Breast epithelium (tissue), 4 donors: ENCODE measurements at regions not wholly inside any gene's neighbourhood (a gene's known extent, or its start where the extent isn't known, plus 50 kb on each side); places are given as distances from the start of the nearest gene placed in this dataset.
"Not testable (repeated sequence)": the region's sequence is repeated elsewhere in the genome, so short reads cannot be mapped to it uniquely, and the experiment has no call there.

Source experiments
- DNase-seq, 2 donors: peaks; one replicate each; pipeline ENCODE4 v3.0.0-alpha.2; 2019; ENCODE audit warnings: low spot score in 2 of 2
- H3K27ac ChIP-seq, 2 donors: fragments of 200-600 bp; sonication (generic) in 1 of 2; one replicate each; pipeline ENCODE4 v1.5.1; 2016 to 2019; ENCODE audit warnings: mild to moderate bottlenecking in 1 of 2
- H3K27me3 ChIP-seq, 2 donors: fragments of 200-600 bp; sonication (generic) in 1 of 2; one replicate each; pipeline versions ENCODE4 v1.5.1 to v1.6.0; 2017 to 2019; ENCODE audit warnings: control low read depth in 1 of 2, mild to moderate bottlenecking in 1 of 2
- H3K36me3 ChIP-seq: fragments of 200-600 bp; one replicate; pipeline ENCODE4 v1.5.1; 2019
- H3K4me1 ChIP-seq, 2 donors: fragments of 200-600 bp; sonication (generic); one replicate each; pipeline ENCODE4 v1.5.1; 2016 to 2019; ENCODE audit warnings: control low read depth in 1 of 2
- H3K4me3 ChIP-seq, 3 donors: fragments of 200-600 bp; sonication (generic); 1 replicate in 2 of 3; 2 replicates in 1 of 3; pipeline ENCODE4 v1.5.1; 2016 to 2019; ENCODE audit warnings: mild to moderate bottlenecking in 3 of 3, moderate library complexity in 2 of 3
- H3K9me3 ChIP-seq, 2 donors: fragments of 200-600 bp; sonication (generic) in 1 of 2; one replicate each; pipeline ENCODE4 v1.5.1; 2016 to 2019; ENCODE audit warnings: control low read depth in 1 of 2
- POLR2A ChIP-seq: fragments of 450-650 bp; IDR thresholded peaks from one replicate; pipeline ENCODE4 v1.6.1; 2016; ENCODE audit warnings: antibody characterized with exemption, mild to moderate bottlenecking, moderate library complexity
- POLR2AphosphoS5 ChIP-seq, 3 donors: sonication (generic); formaldehyde crosslinking; IDR thresholded peaks; one replicate each; pipeline ENCODE4 v1.6.1; 2017; ENCODE audit warnings: antibody characterized with exemption in 3 of 3
- intact Hi-C: fragments of 100-400 bp; cut with DNase I; formaldehyde crosslinking; loops from one replicate; pipeline ENCODE4 v1.15.1; 2023; ENCODE audit warnings: low total_unique reads
- TF ChIP-seq, protein P1 (sequence below), 3 donors: fragments of 450-650 bp; IDR thresholded peaks; one replicate each; pipeline ENCODE4 v1.5.1; 2016 to 2017; ENCODE audit warnings: antibody characterized with exemption in 3 of 3, mild to moderate bottlenecking in 3 of 3, moderate library complexity in 3 of 3

DNA sequence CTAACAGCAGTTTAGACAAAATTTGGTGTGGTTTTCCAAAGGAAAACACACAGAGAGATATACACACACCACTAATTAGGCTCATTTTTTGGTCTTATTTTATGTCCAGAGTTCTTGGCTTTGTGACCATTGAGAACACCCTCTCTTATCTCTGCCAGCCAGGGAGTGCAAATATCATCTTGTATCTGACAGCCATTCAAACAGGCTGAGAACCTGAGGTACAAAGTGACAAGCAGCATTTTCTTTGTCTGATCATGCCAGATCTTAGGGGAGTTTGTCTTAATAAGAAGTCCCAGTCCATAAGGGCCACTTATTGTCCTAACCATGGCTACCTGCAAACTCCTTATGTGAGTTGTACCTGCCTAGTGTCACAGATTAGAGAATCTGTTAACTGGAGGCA, 1165.2 kb downstream of the BRINP3 start:
- intact Hi-C loops = no loop called here
- no peaks in the 10 kb centered on the region for H3K4me1 ChIP-seq
- H3K27me3 ChIP-seq = no peaks in the 10 kb centered on the region
- no peak overlapping the region for H3K27ac ChIP-seq
- H3K9me3 ChIP-seq = no peaks in the 10 kb centered on the region
- TF ChIP-seq, protein P1, sequence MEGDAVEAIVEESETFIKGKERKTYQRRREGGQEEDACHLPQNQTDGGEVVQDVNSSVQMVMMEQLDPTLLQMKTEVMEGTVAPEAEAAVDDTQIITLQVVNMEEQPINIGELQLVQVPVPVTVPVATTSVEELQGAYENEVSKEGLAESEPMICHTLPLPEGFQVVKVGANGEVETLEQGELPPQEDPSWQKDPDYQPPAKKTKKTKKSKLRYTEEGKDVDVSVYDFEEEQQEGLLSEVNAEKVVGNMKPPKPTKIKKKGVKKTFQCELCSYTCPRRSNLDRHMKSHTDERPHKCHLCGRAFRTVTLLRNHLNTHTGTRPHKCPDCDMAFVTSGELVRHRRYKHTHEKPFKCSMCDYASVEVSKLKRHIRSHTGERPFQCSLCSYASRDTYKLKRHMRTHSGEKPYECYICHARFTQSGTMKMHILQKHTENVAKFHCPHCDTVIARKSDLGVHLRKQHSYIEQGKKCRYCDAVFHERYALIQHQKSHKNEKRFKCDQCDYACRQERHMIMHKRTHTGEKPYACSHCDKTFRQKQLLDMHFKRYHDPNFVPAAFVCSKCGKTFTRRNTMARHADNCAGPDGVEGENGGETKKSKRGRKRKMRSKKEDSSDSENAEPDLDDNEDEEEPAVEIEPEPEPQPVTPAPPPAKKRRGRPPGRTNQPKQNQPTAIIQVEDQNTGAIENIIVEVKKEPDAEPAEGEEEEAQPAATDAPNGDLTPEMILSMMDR (IDR thresholded peaks at IDR 0.05) = no peak
- TF ChIP-seq POLR2AphosphoS5 (IDR thresholded peaks at IDR 0.05) (no peak), POLR2A (no peak)
- DNase-seq = no peak
- H3K36me3 ChIP-seq = no peaks in the 10 kb centered on the region
- H3K4me3 ChIP-seq = no peak overlapping the region

DNA sequence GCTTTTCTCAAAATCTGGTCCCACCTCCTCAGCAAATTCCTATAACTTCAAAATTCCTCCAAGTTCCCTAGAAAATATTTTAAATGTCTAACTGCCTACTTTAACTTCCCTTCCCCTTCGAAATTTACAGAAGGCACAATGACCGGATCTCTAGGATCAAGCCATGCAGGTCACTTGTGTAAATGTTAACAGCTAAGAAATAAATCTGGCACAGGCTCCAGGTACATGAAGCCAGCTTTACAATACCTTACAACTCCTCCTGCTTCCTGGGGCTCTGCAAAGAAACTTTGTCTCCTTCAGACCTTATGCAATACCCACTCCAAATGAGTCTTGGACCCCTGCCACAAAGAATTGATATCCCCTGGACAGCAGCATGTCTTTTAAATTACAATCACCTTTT, 1164.2 kb downstream of the BRINP3 start:
- H3K27ac ChIP-seq = no peak overlapping the region
- H3K4me3 ChIP-seq = no peak overlapping the region
- H3K27me3 ChIP-seq = no peaks in the 10 kb centered on the region
- H3K36me3 ChIP-seq = no peaks in the 10 kb centered on the region
- peaks cover 0 to 4% of the 10 kb centered on the region in 2 donors for H3K9me3 ChIP-seq
- DNase-seq = no peak
- intact Hi-C loops = no loop called here
- H3K4me1 ChIP-seq = no peaks in the 10 kb centered on the region
- TF ChIP-seq, protein P1 (IDR thresholded peaks at IDR 0.05) = no peak
- no peak for TF ChIP-seq POLR2AphosphoS5 (IDR thresholded peaks at IDR 0.05)
- no peak for TF ChIP-seq POLR2A

DNA sequence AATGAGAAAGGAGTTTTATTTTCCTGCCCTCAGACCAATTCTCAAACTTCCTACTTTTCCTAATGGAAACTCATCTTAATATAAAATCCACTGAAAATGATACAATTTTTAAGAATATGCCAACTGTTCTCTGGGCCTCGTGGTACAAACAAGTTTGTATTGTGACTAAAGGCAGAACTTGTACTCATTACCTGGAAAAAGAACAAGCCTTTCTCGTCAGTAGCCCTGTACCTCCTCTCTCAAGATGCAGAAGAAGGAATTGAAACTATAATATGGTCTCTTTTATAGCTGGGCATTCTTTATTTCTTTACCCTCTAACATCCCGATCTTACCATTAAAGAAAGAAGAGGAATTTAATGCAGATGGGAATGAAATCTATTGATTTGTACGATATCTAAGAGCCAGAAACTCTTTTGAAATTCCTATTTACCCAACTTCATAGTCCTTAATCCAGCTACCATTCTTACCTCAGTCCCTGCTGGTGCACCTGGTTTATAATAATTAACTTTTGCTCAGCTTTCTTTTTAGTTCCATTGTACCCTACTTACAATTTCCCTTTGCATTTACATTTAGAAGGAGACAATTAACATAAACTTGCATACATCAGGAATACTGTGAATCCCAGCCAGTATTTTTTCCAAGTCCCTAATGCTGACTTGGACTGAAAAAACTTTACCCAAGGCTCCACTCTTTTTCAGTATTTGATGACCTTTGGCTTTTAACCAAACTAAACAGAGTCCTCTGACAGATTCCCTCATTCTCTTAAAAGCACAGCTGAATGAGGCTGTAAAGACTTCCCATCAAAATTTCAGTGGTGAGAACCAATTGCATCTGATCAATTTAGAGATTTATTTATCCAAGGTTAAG, 1162.4 kb downstream of the BRINP3 start:
- Histone ChIP-seq H3K27me3 (no peaks in the 10 kb centered on the region), H3K36me3 (no peaks in the 10 kb centered on the region), H3K27ac (no peak overlapping the region), H3K4me1 (no peaks in the 10 kb centered on the region), H3K9me3 (peaks cover 0 to 4% of the 10 kb centered on the region in 2 donors), H3K4me3 (no peak overlapping the region)
- intact Hi-C loops = no loop called here
- TF ChIP-seq POLR2A = no peak
- TF ChIP-seq, protein P1 (IDR thresholded peaks at IDR 0.05) = no peak
- TF ChIP-seq POLR2AphosphoS5 (IDR thresholded peaks at IDR 0.05) = no peak
- no peak for DNase-seq

DNA sequence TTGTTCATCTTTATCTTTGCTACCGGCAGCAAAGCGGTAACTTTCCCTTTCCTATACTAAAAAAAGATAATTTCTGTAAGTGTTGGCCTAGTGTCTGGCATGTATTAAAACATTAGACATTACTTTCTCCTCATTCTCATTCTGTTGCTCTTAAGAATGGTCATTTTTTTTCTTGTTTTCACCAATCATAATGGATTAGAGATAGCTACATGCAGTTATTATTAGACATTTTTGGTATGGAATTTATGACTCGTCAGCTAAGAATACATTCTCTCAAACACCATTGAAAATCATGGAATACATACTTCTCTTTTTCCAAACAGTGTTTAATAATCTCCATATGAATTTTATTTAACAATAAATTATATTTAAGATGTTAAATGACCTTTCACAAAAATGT, 1154.6 kb downstream of the BRINP3 start:
- Histone ChIP-seq H3K27ac (no peak overlapping the region), H3K27me3 (no peaks in the 10 kb centered on the region), H3K4me3 (no peak overlapping the region), H3K36me3 (no peaks in the 10 kb centered on the region), H3K9me3 (peaks cover 3 to 4% of the 10 kb centered on the region in 2 donors), H3K4me1 (no peaks in the 10 kb centered on the region)
- no peak for TF ChIP-seq POLR2AphosphoS5 (IDR thresholded peaks at IDR 0.05)
- TF ChIP-seq, protein P1 (IDR thresholded peaks at IDR 0.05) = no peak
- no peak for TF ChIP-seq POLR2A
- intact Hi-C loops = no loop called here
- no peak for DNase-seq

DNA sequence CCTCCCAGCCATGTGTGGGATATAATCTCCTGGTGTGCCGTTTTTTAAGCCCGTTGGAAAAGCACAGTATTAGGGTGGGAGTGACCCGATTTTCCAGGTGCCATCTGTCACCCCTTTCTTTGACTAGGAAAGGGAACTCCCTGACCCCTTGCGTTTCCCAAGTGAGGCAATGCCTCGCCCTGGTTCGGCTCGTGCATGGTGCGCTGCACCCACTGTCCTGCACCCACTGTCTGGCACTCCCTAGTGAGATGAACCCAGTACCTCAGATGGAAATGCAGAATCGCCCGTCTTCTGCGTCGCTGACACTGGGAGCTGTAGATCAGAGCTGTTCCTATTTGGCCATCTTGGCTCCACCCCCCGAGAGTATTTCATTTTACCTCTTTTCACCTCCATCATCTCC, 1146.6 kb downstream of the BRINP3 start:
- H3K4me3 ChIP-seq, H3K4me1 ChIP-seq, DNase-seq, H3K36me3 ChIP-seq, intact Hi-C loops, H3K9me3 ChIP-seq, H3K27ac ChIP-seq, H3K27me3 ChIP-seq: not testable (repeated sequence)
